ENCODE measurements at regions not wholly inside any gene's neighbourhood (a gene's known extent, or its start where the extent isn't known, plus 50 kb on each side); places are given as distances from the start of the nearest gene placed in this dataset.
"Not testable (repeated sequence)": the region's sequence is repeated elsewhere in the genome, so short reads cannot be mapped to it uniquely, and the experiment has no call there.

- no peak for DNase-seq (ENCODE audit: low spot score)
These were observed 141.0 kb downstream of the TFAP2C start for GRCh38 chr20:56769921-56770600.

DNA sequence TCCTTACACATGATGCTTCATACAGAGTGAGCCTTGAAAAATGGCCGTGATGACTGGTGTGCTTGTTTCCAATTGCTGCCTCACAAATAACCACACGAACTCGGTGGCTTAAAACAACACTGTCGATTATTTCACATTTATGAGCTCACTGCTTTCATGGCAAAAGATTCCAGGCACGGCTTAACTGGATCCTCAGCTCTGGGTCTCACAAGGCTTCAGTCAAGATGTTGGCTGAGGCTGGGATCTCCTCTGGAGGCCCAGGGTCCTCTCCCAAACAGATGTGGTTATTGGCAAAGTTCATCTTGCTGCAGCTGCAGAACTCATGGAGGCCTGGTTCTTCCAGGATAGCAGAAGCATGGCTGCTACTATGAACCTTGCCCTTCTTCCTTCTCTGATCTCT is 144.6 kb downstream of the TFAP2C start:
- DNase-seq (ENCODE audit: low spot score), result no peak

GRCh38 chr20:56774873-56775272 is 145.8 kb downstream of the TFAP2C start:
- no peak for DNase-seq (ENCODE audit: low spot score)

- DNase-seq (ENCODE audit: low spot score), result no peak
These were observed 147.2 kb downstream of the TFAP2C start for GRCh38 chr20:56776345-56776744.

DNA sequence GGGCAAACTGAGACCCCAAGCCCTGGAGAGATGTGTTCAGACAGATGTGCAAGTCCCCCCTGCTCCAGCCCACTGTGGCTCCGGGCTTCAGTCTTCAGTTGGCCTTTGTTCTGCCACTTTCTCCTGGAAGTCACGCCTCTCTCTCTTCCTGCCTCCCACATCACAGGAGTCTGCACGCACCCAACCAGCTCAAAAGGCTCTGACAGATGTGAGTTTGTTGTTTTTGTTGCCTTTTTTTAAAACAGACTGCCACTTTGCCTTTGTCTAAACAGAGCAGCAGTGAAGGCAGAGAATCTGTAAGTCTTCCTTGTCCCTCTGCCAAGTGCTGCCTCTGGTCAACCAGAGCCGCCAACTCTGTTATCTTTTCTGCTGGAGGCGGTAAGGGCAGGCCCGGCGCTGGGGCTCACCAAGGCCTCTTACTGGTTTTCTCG is 149.7 kb downstream of the TFAP2C start:
- no peak for DNase-seq (ENCODE audit: low spot score)

- no peak for DNase-seq (ENCODE audit: low spot score)
These were observed 150.5 kb downstream of the TFAP2C start for GRCh38 chr20:56779452-56780143.

DNA sequence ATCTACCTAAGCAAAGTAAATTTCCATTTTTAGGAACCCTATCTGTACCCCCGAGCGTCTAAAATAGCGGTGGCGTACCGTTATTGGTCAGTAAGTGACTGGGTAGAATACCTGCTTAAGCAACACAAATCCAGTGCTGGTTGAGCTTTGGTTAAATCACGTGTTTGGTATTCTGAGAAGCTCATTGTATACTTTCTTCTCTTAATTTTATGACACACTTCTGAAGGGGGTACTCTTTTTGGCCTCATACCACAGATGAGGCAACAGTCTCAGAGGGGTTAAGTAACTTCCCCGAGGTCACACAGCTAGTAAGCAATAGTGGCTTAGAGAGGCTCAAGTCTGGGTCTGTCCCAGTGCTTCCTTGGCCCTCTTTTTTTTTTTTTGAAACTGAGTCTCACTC is 151.2 kb downstream of the TFAP2C start:
- DNase-seq (ENCODE audit: low spot score), result no peak

GRCh38 chr20:56781108-56781739 is 152.1 kb downstream of the TFAP2C start:
- DNase-seq (ENCODE audit: low spot score), result no peak

- DNase-seq (ENCODE audit: low spot score), result not testable (repeated sequence)
These were observed 153.0 kb downstream of the TFAP2C start for GRCh38 chr20:56781987-56782560.

DNA sequence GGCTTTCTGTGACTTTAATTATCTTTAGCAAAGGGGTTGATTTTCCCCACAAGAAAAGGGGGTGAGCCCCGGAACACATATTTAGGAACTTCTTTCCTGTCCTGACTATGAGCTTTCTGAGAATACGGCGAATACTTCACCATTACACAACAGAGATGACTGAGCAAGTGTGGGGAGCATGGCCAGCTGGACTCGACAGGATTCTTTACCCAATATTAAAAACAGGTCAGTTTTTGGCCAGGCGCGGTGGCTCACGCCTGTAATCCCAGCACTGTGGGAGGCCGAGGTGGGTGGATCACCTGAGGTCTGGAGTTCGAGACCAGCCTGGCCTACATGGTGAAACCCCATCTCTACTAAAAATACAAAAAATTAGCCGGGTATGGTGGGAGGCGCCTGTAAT is 153.7 kb downstream of the TFAP2C start:
- DNase-seq (ENCODE audit: low spot score), result not testable (repeated sequence)

GRCh38 chr20:56783826-56784225 is 154.7 kb downstream of the TFAP2C start:
- DNase-seq (ENCODE audit: low spot score), result no peak

DNA sequence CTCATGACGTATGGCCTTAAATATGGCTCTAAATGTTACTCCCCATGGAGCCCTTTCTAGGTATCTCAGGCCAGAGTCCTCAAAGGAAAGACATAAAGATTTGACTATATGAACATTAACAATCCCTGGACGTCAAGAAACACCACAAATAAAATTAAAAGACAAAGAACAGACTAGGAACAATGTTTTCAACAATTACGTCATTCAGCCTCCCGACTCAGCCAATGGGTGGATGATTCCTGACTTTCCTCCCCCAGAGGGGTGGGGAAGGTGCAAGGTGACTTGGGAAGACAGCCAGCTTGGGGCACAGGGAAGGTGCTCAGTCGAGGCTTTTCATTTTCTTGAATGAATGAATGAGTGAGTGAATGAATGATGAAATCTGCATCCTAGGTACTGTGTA is 157.4 kb downstream of the TFAP2C start:
- DNase-seq (ENCODE audit: low spot score), result no peak

- DNase-seq (ENCODE audit: low spot score), result peak; percentile 40
These were observed 159.1 kb downstream of the TFAP2C start for GRCh38 chr20:56788041-56788670.

- DNase-seq (ENCODE audit: low spot score), result no peak
These were observed 159.8 kb downstream of the TFAP2C start for GRCh38 chr20:56788671-56789610.

- no peak for DNase-seq (ENCODE audit: low spot score)
These were observed 164.8 kb downstream of the TFAP2C start for GRCh38 chr20:56793916-56794315.

- no peak for DNase-seq (ENCODE audit: low spot score)
These were observed 166.4 kb downstream of the TFAP2C start for GRCh38 chr20:56795492-56795891.

- DNase-seq (ENCODE audit: low spot score), result no peak
These were observed 167.2 kb downstream of the TFAP2C start for GRCh38 chr20:56796345-56796744.

DNA sequence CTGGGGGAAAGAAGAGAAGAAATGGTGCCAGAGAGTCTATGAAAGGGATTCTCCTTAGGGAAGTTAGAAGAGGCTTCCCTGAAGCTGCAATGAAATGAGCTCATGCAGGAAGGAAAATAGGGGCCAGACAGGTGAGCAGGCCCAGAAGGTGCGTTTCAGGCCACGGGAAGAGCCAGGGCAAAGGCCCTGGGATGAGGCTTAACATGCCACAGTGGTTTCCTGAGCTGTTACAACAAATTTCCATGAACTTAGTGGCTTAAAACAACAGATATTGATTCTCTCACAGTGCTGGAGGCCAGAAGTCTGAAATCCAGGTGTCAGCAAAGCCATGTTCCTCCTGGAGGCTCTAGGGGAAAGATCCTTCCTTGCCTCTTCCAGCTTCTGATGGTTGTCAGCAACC is 167.9 kb downstream of the TFAP2C start:
- no peak for DNase-seq (ENCODE audit: low spot score)

DNA sequence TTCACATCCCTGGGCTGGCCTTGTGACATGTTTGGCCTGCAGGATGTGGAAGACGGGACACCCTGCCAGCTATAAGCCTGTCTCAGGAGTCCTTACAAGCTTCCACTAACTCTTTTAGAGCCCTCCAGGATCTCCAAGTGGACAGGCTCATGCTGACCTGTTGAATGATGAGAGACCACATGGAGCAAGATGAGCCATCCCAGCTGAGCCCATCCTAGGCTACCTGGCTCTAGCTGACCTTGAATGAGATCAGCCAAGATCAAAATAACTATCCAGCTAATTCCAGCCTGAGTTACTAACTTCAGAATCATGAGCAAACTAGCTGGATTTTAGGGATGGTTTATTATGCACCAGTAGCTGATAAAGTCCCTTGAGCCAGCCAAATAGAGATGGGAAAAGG is 169.5 kb downstream of the TFAP2C start:
- no peak for DNase-seq (ENCODE audit: low spot score)

GRCh38 chr20:56799187-56799586 is 170.1 kb downstream of the TFAP2C start:
- DNase-seq (ENCODE audit: low spot score), result no peak

DNA sequence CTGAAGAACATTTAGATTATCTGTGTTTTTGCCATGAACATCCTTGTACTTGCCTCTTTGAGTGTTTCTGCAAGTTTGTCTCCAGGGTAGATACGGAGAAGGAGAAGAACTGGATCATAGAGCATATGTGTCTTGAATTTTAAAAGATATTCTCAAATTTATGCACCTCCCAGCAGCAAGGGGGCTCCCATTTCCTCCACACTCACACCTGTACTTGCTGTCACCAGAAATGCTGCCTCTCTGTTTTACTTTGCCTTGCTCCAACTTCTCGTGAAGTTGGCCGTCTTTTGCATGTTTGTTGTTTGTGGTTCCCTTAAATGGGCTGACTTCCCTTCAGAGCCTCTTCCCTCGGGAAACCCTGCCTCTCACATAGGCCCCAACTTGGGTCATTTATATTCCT is 171.0 kb downstream of the TFAP2C start:
- DNase-seq (ENCODE audit: low spot score), result no peak

All from HuH-7.5 (cell line).